Right atrium auricular region (tissue), 2 donors: ENCODE measurements at regions not wholly inside any gene's neighbourhood (a gene's known extent, or its start where the extent isn't known, plus 50 kb on each side); places are given as distances from the start of the nearest gene placed in this dataset.

Source experiments
- DNase-seq: peaks from one replicate; pipeline ENCODE4 v3.0.0-alpha.2; 2019; ENCODE audit warnings: low spot score
- H3K27ac ChIP-seq, 2 donors: fragments of 200-600 bp; sonication (generic); 1 replicate in 1 of 2; 2 replicates in 1 of 2; pipeline ENCODE4 v1.5.1; 2016 to 2019
- H3K27me3 ChIP-seq, 2 donors: fragments of 200-600 bp; sonication (generic); one replicate each; pipeline versions ENCODE4 v1.5.1 to v1.6.0; 2017 to 2019
- H3K36me3 ChIP-seq: fragments of 200-600 bp; sonication (generic); one replicate; pipeline ENCODE4 v1.5.1; 2016
- H3K4me1 ChIP-seq, 2 donors: fragments of 200-600 bp; sonication (generic); one replicate each; pipeline versions ENCODE4 v1.5.1 to v1.6.0; 2017 to 2019
- H3K4me3 ChIP-seq, 2 donors: fragments of 200-600 bp; sonication (generic); 1 replicate in 1 of 2; 2 replicates in 1 of 2; pipeline ENCODE4 v1.5.1; 2017 to 2019; ENCODE audit warnings: mild to moderate bottlenecking in 1 of 2, moderate library complexity in 1 of 2
- H3K9me3 ChIP-seq, 2 donors: fragments of 200-600 bp; sonication (generic); one replicate each; pipeline ENCODE4 v1.5.1; 2019
- TF ChIP-seq, protein P1 (sequence below), 2 donors: fragments of 200-600 bp; sonication (generic); IDR thresholded peaks; one replicate each; pipeline ENCODE4 v1.5.1; 2019; ENCODE audit warnings: antibody characterized with exemption in 2 of 2

DNA sequence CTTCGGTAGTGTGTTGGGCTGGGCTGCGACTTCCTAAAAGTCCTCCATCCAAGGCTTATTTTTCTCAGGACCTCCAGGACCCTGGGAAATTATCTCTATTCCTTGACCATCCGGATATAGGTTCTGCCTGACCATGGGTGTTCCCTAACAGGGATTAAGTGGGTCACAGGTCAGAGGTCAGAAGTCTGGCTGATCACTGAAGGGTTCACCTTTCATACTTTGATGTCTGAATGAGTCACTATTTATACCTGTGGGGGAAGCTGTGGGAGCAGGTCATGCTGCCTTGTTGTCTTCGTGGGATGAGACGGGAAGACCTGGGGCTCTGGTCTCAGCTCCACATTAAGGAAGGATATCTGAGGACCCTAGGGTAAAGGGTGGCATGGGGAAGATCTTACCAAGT, 65.0 kb upstream of the ETV3 start:
- no peak overlapping the region for H3K27ac ChIP-seq
- TF ChIP-seq, protein P1, sequence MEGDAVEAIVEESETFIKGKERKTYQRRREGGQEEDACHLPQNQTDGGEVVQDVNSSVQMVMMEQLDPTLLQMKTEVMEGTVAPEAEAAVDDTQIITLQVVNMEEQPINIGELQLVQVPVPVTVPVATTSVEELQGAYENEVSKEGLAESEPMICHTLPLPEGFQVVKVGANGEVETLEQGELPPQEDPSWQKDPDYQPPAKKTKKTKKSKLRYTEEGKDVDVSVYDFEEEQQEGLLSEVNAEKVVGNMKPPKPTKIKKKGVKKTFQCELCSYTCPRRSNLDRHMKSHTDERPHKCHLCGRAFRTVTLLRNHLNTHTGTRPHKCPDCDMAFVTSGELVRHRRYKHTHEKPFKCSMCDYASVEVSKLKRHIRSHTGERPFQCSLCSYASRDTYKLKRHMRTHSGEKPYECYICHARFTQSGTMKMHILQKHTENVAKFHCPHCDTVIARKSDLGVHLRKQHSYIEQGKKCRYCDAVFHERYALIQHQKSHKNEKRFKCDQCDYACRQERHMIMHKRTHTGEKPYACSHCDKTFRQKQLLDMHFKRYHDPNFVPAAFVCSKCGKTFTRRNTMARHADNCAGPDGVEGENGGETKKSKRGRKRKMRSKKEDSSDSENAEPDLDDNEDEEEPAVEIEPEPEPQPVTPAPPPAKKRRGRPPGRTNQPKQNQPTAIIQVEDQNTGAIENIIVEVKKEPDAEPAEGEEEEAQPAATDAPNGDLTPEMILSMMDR (IDR thresholded peaks at IDR 0.05) = no peak
- H3K9me3 ChIP-seq = no peaks in the 10 kb centered on the region
- no peaks in the 10 kb centered on the region for H3K36me3 ChIP-seq
- no peak overlapping the region for H3K4me3 ChIP-seq
- no peak for DNase-seq
- H3K27me3 ChIP-seq = no peaks in the 10 kb centered on the region
- H3K4me1 ChIP-seq = no peaks in the 10 kb centered on the region

DNA sequence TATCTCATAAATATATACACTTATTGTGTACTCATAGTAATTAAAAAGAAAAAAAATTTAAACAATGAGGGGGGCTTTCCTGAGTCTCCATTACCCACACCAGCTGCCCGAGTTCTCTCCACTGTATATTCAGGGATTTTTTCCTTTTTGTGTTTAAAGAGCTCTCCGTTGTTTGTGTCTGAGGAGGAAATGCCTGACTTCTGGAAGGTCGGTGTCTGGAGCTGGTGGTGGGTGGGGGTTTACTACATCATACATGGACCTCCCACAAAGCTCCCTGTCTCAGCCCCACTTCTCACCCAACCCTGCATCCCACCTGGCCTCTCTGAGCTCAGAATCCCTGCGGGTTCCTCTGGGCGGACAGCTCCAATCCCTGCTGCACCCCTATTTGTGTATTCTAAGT, 64.1 kb upstream of the ETV3 start:
- H3K4me1 ChIP-seq = no peaks in the 10 kb centered on the region
- TF ChIP-seq, protein P1 (IDR thresholded peaks at IDR 0.05) = no peak
- H3K27me3 ChIP-seq = no peaks in the 10 kb centered on the region
- no peak overlapping the region for H3K27ac ChIP-seq
- H3K4me3 ChIP-seq = no peak overlapping the region
- no peaks in the 10 kb centered on the region for H3K36me3 ChIP-seq
- DNase-seq = no peak
- H3K9me3 ChIP-seq = no peaks in the 10 kb centered on the region

DNA sequence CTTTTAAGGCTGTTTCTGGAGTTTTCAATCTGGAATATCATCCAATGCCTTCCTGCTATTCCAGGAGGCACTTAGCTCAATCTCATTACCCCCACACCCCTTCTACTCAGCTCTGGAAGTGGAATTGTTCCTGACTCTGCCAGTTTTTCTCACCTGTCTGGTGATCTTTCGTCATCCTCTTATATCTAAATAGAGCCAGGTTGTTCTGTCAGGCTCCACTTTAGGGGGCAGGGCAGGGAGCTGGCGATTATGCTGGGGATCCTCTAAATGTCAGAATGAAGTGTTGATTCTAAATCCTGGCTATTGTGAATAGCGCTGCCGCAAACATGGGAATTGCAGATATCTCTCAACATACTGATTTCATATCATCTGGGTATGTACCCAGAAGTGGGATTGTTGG, 63.6 kb upstream of the ETV3 start:
- H3K4me1 ChIP-seq = no peaks in the 10 kb centered on the region
- H3K27ac ChIP-seq = no peak overlapping the region
- no peak overlapping the region for H3K4me3 ChIP-seq
- peak; percentile 32 for DNase-seq
- no peaks in the 10 kb centered on the region for H3K36me3 ChIP-seq
- no peaks in the 10 kb centered on the region for H3K9me3 ChIP-seq
- TF ChIP-seq, protein P1 (IDR thresholded peaks at IDR 0.05) = no peak
- no peaks in the 10 kb centered on the region for H3K27me3 ChIP-seq

DNA sequence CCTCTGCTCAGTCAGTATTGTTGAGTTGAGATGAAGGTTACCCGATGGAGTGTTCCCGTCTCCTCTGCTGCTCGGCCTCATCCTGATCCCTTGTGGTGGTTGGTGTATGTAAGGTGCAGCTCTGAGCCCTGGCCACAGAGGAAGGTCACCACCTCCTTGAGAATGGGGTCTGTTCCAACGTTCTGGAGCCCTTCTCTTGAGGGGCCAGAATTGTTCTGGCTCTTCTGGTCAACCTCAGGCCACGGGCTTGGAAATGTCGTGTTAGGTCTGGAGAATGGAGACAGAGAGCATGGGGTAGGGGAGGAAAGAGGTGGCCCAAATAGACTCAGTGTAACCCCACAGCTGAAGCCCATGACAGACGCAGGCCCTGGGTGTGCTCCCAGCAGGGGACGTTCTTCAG, 62.3 kb upstream of the ETV3 start:
- TF ChIP-seq, protein P1 (IDR thresholded peaks at IDR 0.05) = no peak
- H3K36me3 ChIP-seq = no peaks in the 10 kb centered on the region
- H3K9me3 ChIP-seq = no peaks in the 10 kb centered on the region
- H3K4me1 ChIP-seq = no peaks in the 10 kb centered on the region
- no peaks in the 10 kb centered on the region for H3K27me3 ChIP-seq
- DNase-seq = peak; percentile 51
- no peak overlapping the region for H3K27ac ChIP-seq
- no peak overlapping the region for H3K4me3 ChIP-seq

DNA sequence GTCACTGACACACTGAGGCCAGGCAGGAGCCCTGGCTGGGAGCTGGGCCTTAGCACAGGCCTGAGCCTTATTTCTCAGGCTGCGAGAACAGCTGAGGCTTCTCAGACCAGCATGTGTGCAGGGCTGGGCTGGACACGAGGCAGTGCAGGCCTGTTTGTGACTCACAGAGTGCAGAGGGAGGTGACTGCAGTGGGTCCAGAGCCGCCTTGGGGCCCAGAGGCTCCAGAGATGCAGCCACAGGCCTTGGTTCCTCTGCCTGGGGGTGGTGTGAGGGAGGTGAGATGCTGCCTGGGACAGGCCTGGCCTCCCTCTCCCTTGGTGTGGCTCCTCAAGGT, 61.2 kb upstream of the ETV3 start:
- Histone ChIP-seq H3K4me3 (no peak overlapping the region), H3K27ac (no peak overlapping the region), H3K9me3 (no peaks in the 10 kb centered on the region), H3K36me3 (no peaks in the 10 kb centered on the region), H3K4me1 (peaks cover 0 to 5% of the 10 kb centered on the region in 2 donors), H3K27me3 (peaks cover 0 to 9% of the 10 kb centered on the region in 2 donors)
- DNase-seq = peak; percentile 43
- TF ChIP-seq, protein P1 (IDR thresholded peaks at IDR 0.05) = no peak

DNA sequence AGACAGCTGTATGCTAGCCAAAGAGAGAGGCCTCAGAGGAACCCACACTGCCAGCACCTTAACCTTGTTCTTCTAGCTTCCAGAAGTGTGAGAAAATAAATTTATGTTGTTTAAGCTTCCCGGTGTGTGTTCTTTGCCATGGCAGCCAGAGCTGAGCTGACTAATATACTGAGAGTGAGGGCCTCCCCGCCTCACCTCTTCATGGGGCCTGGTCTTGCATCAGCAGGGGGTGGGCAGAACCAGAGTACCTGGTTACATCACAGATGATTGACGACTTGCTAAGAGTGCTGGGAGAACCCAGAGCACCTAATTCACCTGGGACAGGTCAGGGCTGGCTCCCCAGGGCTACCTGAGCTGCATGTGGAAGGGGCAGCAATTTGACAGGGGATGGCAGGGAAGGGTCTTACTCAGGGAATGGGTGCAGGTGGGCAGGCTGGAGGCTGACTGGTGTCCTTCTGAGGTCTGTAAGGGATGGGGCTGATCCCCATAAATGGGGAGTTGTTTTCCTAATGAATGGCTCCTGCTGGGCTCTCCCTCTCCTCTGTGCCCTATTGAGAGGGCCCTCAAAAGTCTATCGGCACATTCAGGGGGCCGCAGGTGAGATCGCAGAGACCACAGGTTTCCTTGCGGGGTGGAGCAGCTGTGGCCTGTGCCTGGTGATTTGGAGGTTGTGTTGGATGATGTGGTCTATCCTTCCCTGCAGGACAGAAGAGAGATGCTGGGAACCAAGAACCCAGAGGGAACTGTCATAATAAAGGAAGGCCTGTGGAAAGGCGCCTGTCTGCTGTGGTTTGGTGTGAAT, 60.6 kb upstream of the ETV3 start:
- Histone ChIP-seq H3K4me3 (no peak overlapping the region), H3K4me1 (peaks cover 0 to 5% of the 10 kb centered on the region in 2 donors), H3K27me3 (peaks cover 0 to 9% of the 10 kb centered on the region in 2 donors), H3K36me3 (no peaks in the 10 kb centered on the region), H3K9me3 (no peaks in the 10 kb centered on the region), H3K27ac (no peak overlapping the region)
- TF ChIP-seq, protein P1 (IDR thresholded peaks at IDR 0.05) = no peak
- DNase-seq = peak; percentile 26
